Upper lobe of left lung (tissue), 4 donors: ENCODE measurements at regions not wholly inside any gene's neighbourhood (a gene's known extent, or its start where the extent isn't known, plus 50 kb on each side); places are given as distances from the start of the nearest gene placed in this dataset.

Experiments
- CTCF ChIP-seq, 6 experiments: fragments of 450-650 bp in 4 of 6; fragments of 200-600 bp in 2 of 6; sonication (generic) in 2 of 6; IDR thresholded peaks; one replicate each; pipeline ENCODE4 v1.5.1; 2016 to 2019; ENCODE audit warnings: antibody characterized with exemption in 6 of 6
- POLR2A ChIP-seq, 4 donors: fragments of 450-650 bp; IDR thresholded peaks; one replicate each; pipeline ENCODE4 v1.5.1; 2016 to 2017; ENCODE audit warnings: antibody characterized with exemption in 4 of 4, mild to moderate bottlenecking in 2 of 4
- POLR2AphosphoS5 ChIP-seq, 2 donors: sonication (generic); formaldehyde crosslinking; IDR thresholded peaks; one replicate each; pipeline ENCODE4 v1.5.1; 2017; ENCODE audit warnings: antibody characterized with exemption in 2 of 2

- TF ChIP-seq POLR2A (IDR thresholded peaks at IDR 0.05) (no peak), CTCF (IDR thresholded peaks at IDR 0.05) (no peak), POLR2AphosphoS5 (IDR thresholded peaks at IDR 0.05) (no peak)
Measured at GRCh38 chr10:113410618-113411017, 142.2 kb upstream of the HABP2 start.
